ENCODE measurements at regions not wholly inside any gene's neighbourhood (a gene's known extent, or its start where the extent isn't known, plus 50 kb on each side); places are given as distances from the start of the nearest gene placed in this dataset.

DNA sequence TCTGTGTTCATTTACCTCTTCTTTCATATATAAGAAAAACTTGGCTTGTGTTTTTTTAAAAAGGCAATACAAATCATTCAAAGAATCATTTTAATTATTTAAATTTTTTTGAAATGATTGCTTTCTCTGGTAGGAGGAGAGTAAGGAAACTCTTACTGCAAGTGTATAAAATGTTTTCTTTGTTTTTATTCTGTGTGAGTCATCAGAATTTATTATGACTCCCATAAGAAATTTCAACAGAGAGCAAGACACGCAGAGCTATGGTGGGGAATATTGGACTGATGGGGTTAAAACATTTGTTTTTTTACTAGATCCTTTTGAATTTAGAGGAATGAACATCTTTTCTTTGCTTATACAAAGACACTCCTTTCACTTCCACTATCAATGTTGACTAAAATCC lies 119.1 kb upstream of the ATXN7L3B start:
- no peak for TF ChIP-seq EZH2phosphoT487 (IDR thresholded peaks at IDR 0.05; ENCODE audit: borderline replicate concordance, low read length)
- TF ChIP-seq, protein P1, sequence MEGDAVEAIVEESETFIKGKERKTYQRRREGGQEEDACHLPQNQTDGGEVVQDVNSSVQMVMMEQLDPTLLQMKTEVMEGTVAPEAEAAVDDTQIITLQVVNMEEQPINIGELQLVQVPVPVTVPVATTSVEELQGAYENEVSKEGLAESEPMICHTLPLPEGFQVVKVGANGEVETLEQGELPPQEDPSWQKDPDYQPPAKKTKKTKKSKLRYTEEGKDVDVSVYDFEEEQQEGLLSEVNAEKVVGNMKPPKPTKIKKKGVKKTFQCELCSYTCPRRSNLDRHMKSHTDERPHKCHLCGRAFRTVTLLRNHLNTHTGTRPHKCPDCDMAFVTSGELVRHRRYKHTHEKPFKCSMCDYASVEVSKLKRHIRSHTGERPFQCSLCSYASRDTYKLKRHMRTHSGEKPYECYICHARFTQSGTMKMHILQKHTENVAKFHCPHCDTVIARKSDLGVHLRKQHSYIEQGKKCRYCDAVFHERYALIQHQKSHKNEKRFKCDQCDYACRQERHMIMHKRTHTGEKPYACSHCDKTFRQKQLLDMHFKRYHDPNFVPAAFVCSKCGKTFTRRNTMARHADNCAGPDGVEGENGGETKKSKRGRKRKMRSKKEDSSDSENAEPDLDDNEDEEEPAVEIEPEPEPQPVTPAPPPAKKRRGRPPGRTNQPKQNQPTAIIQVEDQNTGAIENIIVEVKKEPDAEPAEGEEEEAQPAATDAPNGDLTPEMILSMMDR (IDR thresholded peaks at IDR 0.05; ENCODE audit: low read depth, low read length, poor library complexity, severe bottlenecking) = no peak
- no peaks in the 10 kb centered on the region for H3K79me2 ChIP-seq (ENCODE audit: control insufficient read depth, low read length)
- H3K27ac ChIP-seq (ENCODE audit: low read depth, low read length) = no peak overlapping the region
- H3K4me1 ChIP-seq (ENCODE audit: control insufficient read depth, low read length) = no peaks in the 10 kb centered on the region
- H3K9me2 ChIP-seq (replicated peaks; ENCODE audit: control insufficient read depth, low read length) = no peaks in the 10 kb centered on the region
- H3K27me3 ChIP-seq (ENCODE audit: control insufficient read depth, low read length) = no peaks in the 10 kb centered on the region
- H3K4me2 ChIP-seq (ENCODE audit: low read length) = no peak overlapping the region
- H3K36me3 ChIP-seq (ENCODE audit: control insufficient read depth, low read length) = no peaks in the 10 kb centered on the region
- H4K20me1 ChIP-seq (ENCODE audit: control insufficient read depth, insufficient read depth, low read depth, low read length) = no peaks in the 10 kb centered on the region
- H3K4me3 ChIP-seq (ENCODE audit: low read length) = no peak overlapping the region
- H3K9me3 ChIP-seq (ENCODE audit: control insufficient read depth, insufficient read depth, low read length) = no peaks in the 10 kb centered on the region
- H3F3A ChIP-seq (ENCODE audit: control insufficient read depth, insufficient read depth) = no peaks in the 10 kb centered on the region

DNA sequence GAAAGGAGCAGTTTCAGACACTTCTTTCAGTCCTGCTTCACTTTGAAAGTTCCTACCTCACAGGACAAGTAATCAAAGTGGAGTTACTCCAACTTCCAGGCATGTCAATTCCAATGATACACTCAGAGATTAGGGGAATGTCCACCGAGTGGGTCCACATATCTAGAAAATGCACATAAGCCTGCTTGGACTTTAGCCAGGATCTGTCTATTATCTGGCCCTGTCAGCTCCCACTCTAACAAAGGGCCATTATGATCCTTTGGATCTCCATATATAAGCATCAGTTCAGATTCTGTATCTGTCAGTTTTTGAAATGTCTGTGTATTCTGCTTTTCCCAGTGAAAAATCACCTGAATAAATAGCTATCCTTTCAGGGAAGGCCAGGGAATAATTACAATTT lies 112.9 kb upstream of the ATXN7L3B start:
- Histone ChIP-seq H3K79me2 (ENCODE audit: control insufficient read depth, low read length) (no peaks in the 10 kb centered on the region), H3K4me1 (ENCODE audit: control insufficient read depth, low read length) (no peaks in the 10 kb centered on the region), H3K27me3 (ENCODE audit: control insufficient read depth, low read length) (no peaks in the 10 kb centered on the region), H3K9me3 (ENCODE audit: control insufficient read depth, insufficient read depth, low read length) (no peaks in the 10 kb centered on the region), H3K4me3 (ENCODE audit: low read length) (no peak overlapping the region), H3K4me2 (ENCODE audit: low read length) (no peak overlapping the region), H3K36me3 (ENCODE audit: control insufficient read depth, low read length) (no peaks in the 10 kb centered on the region), H3F3A (ENCODE audit: control insufficient read depth, insufficient read depth) (no peaks in the 10 kb centered on the region), H4K20me1 (ENCODE audit: control insufficient read depth, insufficient read depth, low read depth, low read length) (no peaks in the 10 kb centered on the region), H3K27ac (ENCODE audit: low read depth, low read length) (no peak overlapping the region), H3K9me2 (replicated peaks; ENCODE audit: control insufficient read depth, low read length) (no peaks in the 10 kb centered on the region)
- TF ChIP-seq, protein P1 (IDR thresholded peaks at IDR 0.05; ENCODE audit: low read depth, low read length, poor library complexity, severe bottlenecking) = no peak
- no peak for TF ChIP-seq EZH2phosphoT487 (IDR thresholded peaks at IDR 0.05; ENCODE audit: borderline replicate concordance, low read length)

DNA sequence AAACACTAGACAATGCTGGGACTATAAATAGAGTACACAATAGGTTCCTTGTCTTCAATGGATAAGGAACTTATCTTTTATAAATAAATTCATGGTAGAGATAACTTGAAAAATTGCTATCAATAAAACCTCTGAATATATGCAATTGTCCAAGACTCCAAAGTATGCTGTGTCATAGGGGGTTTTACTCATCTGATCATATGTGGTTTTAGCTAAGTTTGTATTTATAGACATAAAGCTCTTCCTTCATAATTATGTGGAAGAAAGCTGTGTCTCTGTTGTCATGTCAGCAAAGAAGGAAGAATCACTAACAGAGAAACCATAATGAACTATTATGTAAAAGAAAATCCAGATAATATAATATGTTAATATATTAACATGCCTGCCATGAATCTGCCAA lies 111.5 kb upstream of the ATXN7L3B start:
- Histone ChIP-seq H3K79me2 (ENCODE audit: control insufficient read depth, low read length) (no peaks in the 10 kb centered on the region), H3K4me3 (ENCODE audit: low read length) (no peak overlapping the region), H3K4me2 (ENCODE audit: low read length) (no peak overlapping the region), H3K27me3 (ENCODE audit: control insufficient read depth, low read length) (no peaks in the 10 kb centered on the region), H3F3A (ENCODE audit: control insufficient read depth, insufficient read depth) (no peaks in the 10 kb centered on the region), H4K20me1 (ENCODE audit: control insufficient read depth, insufficient read depth, low read depth, low read length) (no peaks in the 10 kb centered on the region), H3K9me3 (ENCODE audit: control insufficient read depth, insufficient read depth, low read length) (no peaks in the 10 kb centered on the region), H3K27ac (ENCODE audit: low read depth, low read length) (no peak overlapping the region), H3K4me1 (ENCODE audit: control insufficient read depth, low read length) (no peaks in the 10 kb centered on the region), H3K36me3 (ENCODE audit: control insufficient read depth, low read length) (no peaks in the 10 kb centered on the region), H3K9me2 (replicated peaks; ENCODE audit: control insufficient read depth, low read length) (no peaks in the 10 kb centered on the region)
- TF ChIP-seq, protein P1 (IDR thresholded peaks at IDR 0.05; ENCODE audit: low read depth, low read length, poor library complexity, severe bottlenecking) = no peak
- TF ChIP-seq EZH2phosphoT487 (IDR thresholded peaks at IDR 0.05; ENCODE audit: borderline replicate concordance, low read length) = no peak

DNA sequence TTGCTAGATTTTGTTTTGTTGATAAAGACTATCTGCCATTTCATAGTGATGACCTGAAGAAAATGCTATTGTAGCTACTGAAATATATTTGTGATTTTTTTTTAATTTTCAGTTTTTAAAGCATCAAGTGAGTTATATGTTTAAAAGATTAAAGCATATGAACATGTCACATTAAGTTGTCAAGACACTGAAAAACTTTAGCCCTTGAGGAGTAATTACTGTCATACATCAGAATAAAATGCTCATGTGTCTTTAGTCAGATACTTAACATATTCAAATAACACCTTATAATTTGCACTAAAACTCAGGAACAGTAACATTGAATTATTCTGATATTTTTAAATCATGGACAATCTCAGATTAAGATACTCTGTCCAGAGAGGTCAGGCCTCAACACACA lies 108.1 kb upstream of the ATXN7L3B start:
- Histone ChIP-seq H3K4me3 (ENCODE audit: low read length) (no peak overlapping the region), H3K79me2 (ENCODE audit: control insufficient read depth, low read length) (no peaks in the 10 kb centered on the region), H3K27ac (ENCODE audit: low read depth, low read length) (no peak overlapping the region), H3F3A (ENCODE audit: control insufficient read depth, insufficient read depth) (no peaks in the 10 kb centered on the region), H3K4me1 (ENCODE audit: control insufficient read depth, low read length) (no peaks in the 10 kb centered on the region), H3K36me3 (ENCODE audit: control insufficient read depth, low read length) (no peaks in the 10 kb centered on the region), H4K20me1 (ENCODE audit: control insufficient read depth, insufficient read depth, low read depth, low read length) (no peaks in the 10 kb centered on the region), H3K9me2 (replicated peaks; ENCODE audit: control insufficient read depth, low read length) (no peaks in the 10 kb centered on the region), H3K4me2 (ENCODE audit: low read length) (no peak overlapping the region), H3K27me3 (ENCODE audit: control insufficient read depth, low read length) (no peaks in the 10 kb centered on the region), H3K9me3 (ENCODE audit: control insufficient read depth, insufficient read depth, low read length) (no peaks in the 10 kb centered on the region)
- no peak for TF ChIP-seq EZH2phosphoT487 (IDR thresholded peaks at IDR 0.05; ENCODE audit: borderline replicate concordance, low read length)
- TF ChIP-seq, protein P1 (IDR thresholded peaks at IDR 0.05; ENCODE audit: low read depth, low read length, poor library complexity, severe bottlenecking) = no peak

Measured in DOHH2 (cell line).